IMR-90 (cell line): ENCODE measurements at regions not wholly inside any gene's neighbourhood (a gene's known extent, or its start where the extent isn't known, plus 50 kb on each side); places are given as distances from the start of the nearest gene placed in this dataset.

Experiments used
- ATAC-seq: fragments of 200-7000 bp; cut with Tn5 transposase; 2 replicates; pipeline ENCODE4 v1.9.1; 2020; ENCODE audit warnings: low read depth, mild to moderate bottlenecking, moderate library complexity
- BruUV-seq: library from RNA; stranded (reverse); fragments of 400-500 nt; replicated peaks from 2 replicates; lab custom pipeline; 2021; lab: Mats Ljungman, UMichigan
- CTCF ChIA-PET: fragments of 300-600 bp; formaldehyde crosslinking; extraction: SDS; loops from one replicate; lab custom pipeline; 2021; ENCODE audit warnings: antibody characterized with exemption; lab: Yijun Ruan, JAX
- POLR2A ChIA-PET: fragments of 300-600 bp; sonication (Branson Sonifier 250); formaldehyde crosslinking; loops from one replicate; lab custom pipeline; 2022; ENCODE audit warnings: antibody characterized with exemption; ENCODE audit not compliant: unreplicated experiment; lab: Charles Lee
- DNase-seq: peaks from one replicate; pipeline ENCODE4 v3.0.0; 2013
- H2AFZ ChIP-seq: replicated peaks from 2 replicates; pipeline ENCODE3; 2013; ENCODE audit warnings: low read length, mild to moderate bottlenecking; ENCODE audit not compliant: poor library complexity
- H2AK5ac ChIP-seq: 2 replicates; pipeline ENCODE4 v1.6.1; 2013; ENCODE audit warnings: low read depth, low read length, inconsistent platforms
- H2AK9ac ChIP-seq: replicated peaks from 2 replicates; pipeline ENCODE3; 2013; ENCODE audit warnings: mild to moderate bottlenecking, low read depth, low read length, moderate library complexity; ENCODE audit not compliant: poor library complexity
- H2BK120ac ChIP-seq: 2 replicates; pipeline ENCODE4 v1.6.1; 2013; ENCODE audit warnings: low read depth, low read length, inconsistent platforms
- H2BK15ac ChIP-seq: 3 replicates; pipeline ENCODE4 v1.6.1; 2013; ENCODE audit warnings: low read depth, low read length, inconsistent platforms
- H2BK20ac ChIP-seq: 2 replicates; pipeline ENCODE4 v1.6.1; 2013; ENCODE audit warnings: low read depth, mild to moderate bottlenecking, inconsistent platforms, low read length, moderate library complexity
- H2BK5ac ChIP-seq: 2 replicates; pipeline ENCODE4 v1.6.1; 2013; ENCODE audit warnings: mild to moderate bottlenecking, low read depth, low read length, inconsistent platforms; ENCODE audit not compliant: poor library complexity, severe bottlenecking
- H3K14ac ChIP-seq: replicated peaks from 2 replicates; pipeline ENCODE4 v1.6.1; 2013; ENCODE audit warnings: low read depth, low read length, inconsistent platforms
- H3K18ac ChIP-seq: 2 replicates; pipeline ENCODE4 v1.6.1; 2013; ENCODE audit warnings: low read depth, low read length, control low read depth
- H3K23ac ChIP-seq: 2 replicates; pipeline ENCODE4 v1.6.1; 2013; ENCODE audit warnings: low read depth, low read length, inconsistent platforms
- H3K27ac ChIP-seq: 2 replicates; pipeline ENCODE4 v1.5.1; 2013; ENCODE audit warnings: mild to moderate bottlenecking, control low read depth, low read length; ENCODE audit not compliant: insufficient read depth
- H3K27me3 ChIP-seq: 2 replicates; pipeline ENCODE4 v1.6.1; 2013; ENCODE audit warnings: low read length; ENCODE audit not compliant: control insufficient read depth, insufficient read depth
- H3K36me3 ChIP-seq: 2 replicates; pipeline ENCODE4 v1.6.1; 2013; ENCODE audit warnings: low read length, mixed read lengths; ENCODE audit not compliant: control insufficient read depth, insufficient read depth
- H3K4ac ChIP-seq: 2 replicates; pipeline ENCODE4 v1.6.1; 2013; ENCODE audit warnings: low read depth, low read length, inconsistent platforms
- H3K4me1 ChIP-seq: 2 replicates; pipeline ENCODE4 v1.6.1; 2013; ENCODE audit warnings: low read length, mixed read lengths; ENCODE audit not compliant: control insufficient read depth, insufficient read depth
- H3K4me2 ChIP-seq: 2 replicates; pipeline ENCODE4 v1.6.1; 2013; ENCODE audit warnings: low read depth, mild to moderate bottlenecking, control low read depth, low read length, moderate library complexity
- H3K4me3 ChIP-seq: 2 replicates; pipeline ENCODE4 v1.5.1; 2013; ENCODE audit warnings: low read depth, mild to moderate bottlenecking, control low read depth, low read length, moderate library complexity; ENCODE audit not compliant: insufficient read depth
- H3K56ac ChIP-seq: 2 replicates; pipeline ENCODE4 v1.6.1; 2013; ENCODE audit warnings: low read length, inconsistent platforms; ENCODE audit not compliant: insufficient read depth; ENCODE audit errors: extremely low read depth
- H3K79me1 ChIP-seq, 2 experiments: 2 replicates each; pipeline ENCODE4 v1.6.1; 2013; ENCODE audit warnings: low read length in 2 of 2, inconsistent platforms in 1 of 2, low read depth in 1 of 2
- H3K9ac ChIP-seq: 2 replicates; pipeline ENCODE4 v1.6.1; 2013; ENCODE audit warnings: low read depth, low read length, control low read depth
- H3K9me1 ChIP-seq: 2 replicates; pipeline ENCODE4 v1.6.1; 2013; ENCODE audit warnings: low read length, inconsistent platforms; ENCODE audit not compliant: insufficient read depth
- H3K9me3 ChIP-seq: 2 replicates; pipeline ENCODE4 v1.6.1; 2013; ENCODE audit warnings: low read length; ENCODE audit not compliant: control insufficient read depth, insufficient read depth
- H4K20me1 ChIP-seq: 2 replicates; pipeline ENCODE4 v1.6.1; 2013; ENCODE audit warnings: low read length, inconsistent platforms; ENCODE audit not compliant: insufficient read depth
- H4K5ac ChIP-seq: 2 replicates; pipeline ENCODE4 v1.6.1; 2013; ENCODE audit warnings: mild to moderate bottlenecking, low read depth, low read length, control low read depth
- H4K8ac ChIP-seq, 2 experiments: 2 replicates each; pipeline ENCODE4 v1.6.1; 2013; ENCODE audit warnings: low read depth in 2 of 2, low read length in 2 of 2, control low read depth in 1 of 2, inconsistent platforms in 1 of 2
- H4K91ac ChIP-seq: 2 replicates; pipeline ENCODE4 v1.6.1; 2013; ENCODE audit warnings: low read depth, low read length, inconsistent platforms; ENCODE audit not compliant: insufficient read depth
- MXI1 ChIP-seq: IDR thresholded peaks from 2 replicates; pipeline ENCODE4 v1.6.1; 2012; ENCODE audit warnings: low read depth, mild to moderate bottlenecking, low read length, moderate library complexity, borderline replicate concordance
- WGBS, 2 experiments: methylation state at CpG; one replicate each; pipeline versions ENCODE4 v1.1.5 to v1.1.7; 2013; ENCODE audit warnings: missing lambda C conversion rate in 2 of 2; ENCODE audit not compliant: insufficient read length in 1 of 2; ENCODE audit errors: extremely low coverage in 2 of 2; 5-methylcytosine and 5-hydroxymethylcytosine counted together
- dilution Hi-C: fragments of 300-500 bp; cut with HindIII; formaldehyde crosslinking; loops from one replicate; pipeline ENCODE4 v1.14.3; 2018; ENCODE audit warnings: low sequenced_read_pairs; ENCODE audit not compliant: unreplicated experiment
- in situ Hi-C: fragments of 300-500 bp; cut with MboI; formaldehyde crosslinking; loops from 3 replicates; pipeline ENCODE4 v1.14.3; 2019; ENCODE audit warnings: low sequenced_read_pairs, inconsistent platforms, mixed read lengths
- intact Hi-C: fragments of 100-400 bp; cut with micrococcal nuclease; formaldehyde crosslinking; loops from 2 replicates; pipeline ENCODE4 v1.10.0; 2022

DNA sequence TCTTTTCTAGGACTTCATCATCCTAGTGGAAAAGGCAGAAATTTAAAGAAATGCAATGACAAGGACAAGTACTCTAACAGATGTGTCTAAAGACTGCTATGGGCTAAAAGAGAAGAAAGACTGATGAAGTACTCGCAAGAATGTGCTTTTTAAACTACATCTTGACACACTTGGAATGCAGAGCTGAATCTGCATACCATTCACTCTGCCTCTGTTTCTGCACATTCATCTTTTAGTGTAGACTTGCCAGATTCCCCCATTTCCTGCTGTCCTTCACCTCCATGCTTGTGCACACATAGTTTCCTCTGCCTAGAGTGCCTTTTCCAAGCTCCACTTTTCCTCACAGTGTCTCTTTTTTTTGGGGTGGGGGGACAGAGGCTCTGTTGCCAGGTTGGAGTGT lies 239.0 kb upstream of the CCDC179 start:
- Histone ChIP-seq H4K5ac (peak overlapping the region; percentile 18; the same call in 1 of the 2 replicates), H3K9me3 (peaks cover 2% of the 10 kb centered on the region; the same call in 1 of the 2 replicates), H3K4me3 (no peak overlapping the region), H3K9me1 (no peaks in the 10 kb centered on the region), H3K4me2 (no peak overlapping the region), H3K56ac (no peak overlapping the region), H3K9ac (no peak overlapping the region), H2AK5ac (no peak overlapping the region), H2AK9ac (no peak overlapping the region), H4K91ac (no peak overlapping the region), H2BK20ac (peak overlapping the region; percentile 26; the same call in 1 of the 2 replicates), H3K14ac (no peak overlapping the region), H2AFZ (no peak overlapping the region), H2BK120ac (0 out of 2 replicates have a peak overlapping the region, but pooled peaks have one; percentile 25), H3K27me3 (no peaks in the 10 kb centered on the region), H3K4me1 (peaks cover 4% of the 10 kb centered on the region; the same call in 1 of the 2 replicates), H3K4ac (peak overlapping the region; percentile 8; the same call in 1 of the 2 replicates), H3K23ac (no peak overlapping the region), H4K20me1 (no peaks in the 10 kb centered on the region), H3K79me1 (no peaks in the 10 kb centered on the region), H4K8ac (peak overlapping the region in 1 of 2 experiments; percentile 58; a peak in 1 of 4 replicates), H3K27ac (no peak overlapping the region), H2BK15ac (no peak overlapping the region), H3K18ac (no peak overlapping the region), H3K36me3 (no peaks in the 10 kb centered on the region), H2BK5ac (peak overlapping the region; percentile 38)
- no CpG with 5 or more reads among the region's 1 CpG for WGBS, 2 experiments
- ATAC-seq (peak; percentile 35; the same call in 1 of the 2 replicates), DNase-seq (peak; percentile 30)
- no TSS peak for BruUV-seq
- intact Hi-C loops = no loop called here
- dilution Hi-C loops = no loop called here
- ChIA-PET POLR2A (no interaction called here), CTCF (no interaction called here)
- TF ChIP-seq MXI1 = no peak
- in situ Hi-C loops = no loop called here
